MM.1S (cell line): ENCODE measurements at regions not wholly inside any gene's neighbourhood (a gene's known extent, or its start where the extent isn't known, plus 50 kb on each side); places are given as distances from the start of the nearest gene placed in this dataset.

Experiments
- DNase-seq: peaks from one replicate; pipeline ENCODE4 v3.0.0-alpha.2; 2015
- H2AFZ ChIP-seq: fragments of 300-600 bp; sonication (generic); 2 replicates; pipeline ENCODE4 v1.6.0; 2016; ENCODE audit warnings: antibody characterized with exemption, low read length
- H3F3A ChIP-seq: fragments of 300-600 bp; sonication (generic); 2 replicates; pipeline ENCODE4 v1.6.1; 2016; ENCODE audit warnings: mild to moderate bottlenecking, antibody characterized with exemption, low read length, moderate library complexity, mixed read lengths; ENCODE audit not compliant: insufficient read depth
- H3K27ac ChIP-seq: fragments of 300-600 bp; sonication (generic); 2 replicates; pipeline ENCODE4 v1.5.1; 2016; ENCODE audit warnings: mild to moderate bottlenecking, low read length
- H3K27me3 ChIP-seq: fragments of 300-600 bp; sonication (generic); replicated peaks from 2 replicates; pipeline ENCODE4 v1.6.0; 2016; ENCODE audit warnings: low read length; ENCODE audit not compliant: insufficient read depth
- H3K36me3 ChIP-seq: fragments of 300-600 bp; sonication (generic); replicated peaks from 2 replicates; pipeline ENCODE4 v1.6.1; 2016; ENCODE audit warnings: mild to moderate bottlenecking, low read length, mixed read lengths; ENCODE audit not compliant: insufficient read depth
- H3K4me1 ChIP-seq: fragments of 300-600 bp; sonication (generic); 2 replicates; pipeline ENCODE4 v1.6.1; 2016; ENCODE audit warnings: low read length, mixed read lengths
- H3K4me2 ChIP-seq: fragments of 300-600 bp; sonication (generic); 2 replicates; pipeline ENCODE4 v1.6.0; 2016; ENCODE audit warnings: low read depth, low read length
- H3K4me3 ChIP-seq: fragments of 300-600 bp; sonication (generic); 2 replicates; pipeline ENCODE4 v1.5.1; 2016; ENCODE audit warnings: low read length, mixed read lengths
- H3K79me2 ChIP-seq: fragments of 300-600 bp; sonication (generic); 2 replicates; pipeline ENCODE4 v1.6.1; 2016; ENCODE audit warnings: mixed run types, low read length, mixed read lengths
- H3K9ac ChIP-seq: fragments of 300-600 bp; sonication (generic); 2 replicates; pipeline ENCODE4 v1.6.1; 2016; ENCODE audit warnings: low read length, mixed read lengths
- H3K9me2 ChIP-seq: fragments of 300-600 bp; sonication (generic); replicated peaks from 2 replicates; pipeline ENCODE4 v1.6.1; 2016; ENCODE audit warnings: mild to moderate bottlenecking, low read length, mixed read lengths; ENCODE audit not compliant: insufficient read depth
- H3K9me3 ChIP-seq: fragments of 300-600 bp; sonication (generic); replicated peaks from 2 replicates; pipeline ENCODE4 v1.6.1; 2016; ENCODE audit warnings: mild to moderate bottlenecking, low read length, mixed read lengths; ENCODE audit not compliant: insufficient read depth
- H4K20me1 ChIP-seq: fragments of 300-600 bp; sonication (generic); 2 replicates; pipeline ENCODE4 v1.6.1; 2016; ENCODE audit warnings: mild to moderate bottlenecking, low read length, moderate library complexity, mixed read lengths; ENCODE audit not compliant: insufficient read depth
- CTCF ChIP-seq: fragments of 300-600 bp; sonication (generic); IDR thresholded peaks from 2 replicates; pipeline ENCODE4 v1.5.1; 2016; ENCODE audit warnings: antibody characterized with exemption, low read length, mixed read lengths
- EZH2 ChIP-seq: fragments of 300-600 bp; sonication (generic); optimal IDR thresholded peaks from 2 replicates; pipeline ENCODE3; 2017; ENCODE audit warnings: low read depth, mild to moderate bottlenecking, antibody characterized with exemption, low read length, mixed read lengths
- EZH2phosphoT487 ChIP-seq: fragments of 300-600 bp; sonication (generic); IDR thresholded peaks from 2 replicates; pipeline ENCODE4 v1.6.1; 2018; ENCODE audit warnings: antibody characterized with exemption, low read length

- no peak overlapping the region for H3K4me2 ChIP-seq
Observed at GRCh38 chr3:113138839-113139743, 72.3 kb upstream of the BOC start.

DNA sequence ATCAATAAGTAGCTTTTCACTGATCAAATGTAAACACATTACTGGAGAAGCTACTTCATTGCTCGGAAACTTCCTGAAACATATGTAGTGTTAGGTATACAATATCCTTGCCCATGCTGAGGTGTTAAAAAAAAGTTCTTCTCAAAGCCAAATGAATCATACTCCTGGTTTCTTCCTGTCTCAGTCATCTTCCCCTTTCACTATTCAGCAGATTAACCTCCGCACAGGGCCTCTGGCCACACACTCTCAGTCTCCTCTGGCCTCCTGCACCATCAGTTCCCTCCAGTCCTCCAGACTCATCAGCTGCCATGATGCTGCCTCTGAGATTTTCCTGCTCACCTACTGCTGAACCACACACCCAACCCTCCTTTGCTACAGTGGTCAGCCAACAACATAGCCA is 70.5 kb upstream of the BOC start:
- Histone ChIP-seq H3K79me2 (no peaks in the 10 kb centered on the region), H3K9me2 (no peaks in the 10 kb centered on the region), H4K20me1 (no peaks in the 10 kb centered on the region), H3K9me3 (no peaks in the 10 kb centered on the region), H3K9ac (no peak overlapping the region), H3K4me3 (no peak overlapping the region), H3K27me3 (no peaks in the 10 kb centered on the region), H3K4me1 (no peaks in the 10 kb centered on the region), H3K36me3 (no peaks in the 10 kb centered on the region), H3F3A (no peaks in the 10 kb centered on the region), H2AFZ (no peak overlapping the region), H3K4me2 (no peak overlapping the region), H3K27ac (no peak overlapping the region)
- no peak for DNase-seq
- no peak for TF ChIP-seq EZH2phosphoT487

More at GRCh38 chr3:113138839-113139743, 72.3 kb upstream of the BOC start:
- H3F3A ChIP-seq, result no peaks in the 10 kb centered on the region
- H3K9me2 ChIP-seq, result no peaks in the 10 kb centered on the region
- no peak overlapping the region for H3K4me3 ChIP-seq
- TF ChIP-seq CTCF, result no peak
- no peak for TF ChIP-seq EZH2
- TF ChIP-seq EZH2phosphoT487, result no peak
- no peak overlapping the region for H2AFZ ChIP-seq
- no peaks in the 10 kb centered on the region for H3K9me3 ChIP-seq
- no peaks in the 10 kb centered on the region for H3K27me3 ChIP-seq
- H3K36me3 ChIP-seq, result no peaks in the 10 kb centered on the region
- H3K27ac ChIP-seq, result no peak overlapping the region
- no peak for DNase-seq
- H3K4me1 ChIP-seq, result no peaks in the 10 kb centered on the region
- H3K9ac ChIP-seq, result no peak overlapping the region
- H4K20me1 ChIP-seq, result no peaks in the 10 kb centered on the region
- no peaks in the 10 kb centered on the region for H3K79me2 ChIP-seq

- no peak overlapping the region for H3K9ac ChIP-seq
- H3K9me3 ChIP-seq, result no peaks in the 10 kb centered on the region
- no peak overlapping the region for H3K27ac ChIP-seq
- no peaks in the 10 kb centered on the region for H3K79me2 ChIP-seq
- no peak overlapping the region for H2AFZ ChIP-seq
- no peak overlapping the region for H3K4me2 ChIP-seq
- no peaks in the 10 kb centered on the region for H3F3A ChIP-seq
- no peaks in the 10 kb centered on the region for H3K9me2 ChIP-seq
- TF ChIP-seq EZH2, result no peak
- TF ChIP-seq CTCF, result no peak
- TF ChIP-seq EZH2phosphoT487, result no peak
- H3K27me3 ChIP-seq, result no peaks in the 10 kb centered on the region
- no peak for DNase-seq
- no peaks in the 10 kb centered on the region for H3K36me3 ChIP-seq
- H4K20me1 ChIP-seq, result no peaks in the 10 kb centered on the region
- no peaks in the 10 kb centered on the region for H3K4me1 ChIP-seq
- H3K4me3 ChIP-seq, result no peak overlapping the region
Observed at GRCh38 chr3:113141543-113141942, 69.8 kb upstream of the BOC start.

DNA sequence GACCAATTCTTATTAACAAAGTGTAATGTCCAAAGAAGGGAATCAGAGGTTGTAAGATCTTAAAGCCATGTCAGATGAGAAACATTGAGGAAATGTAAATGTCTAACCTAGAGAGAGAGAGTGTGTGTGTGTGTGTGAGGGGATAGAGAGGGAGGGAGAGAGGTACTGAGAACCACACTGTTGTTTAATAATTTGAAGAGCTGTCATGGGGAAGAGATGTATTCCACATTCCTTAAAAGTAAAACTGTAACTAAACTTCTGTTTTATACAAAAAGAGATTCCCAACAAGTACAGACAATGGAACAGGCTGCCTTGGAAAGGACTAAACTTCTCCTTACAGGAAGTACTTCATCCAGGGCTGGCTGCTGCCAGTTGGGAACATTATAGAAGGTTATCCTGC is 68.9 kb upstream of the BOC start:
- no peak for DNase-seq
- no peak overlapping the region for H3K27ac ChIP-seq
- H3K36me3 ChIP-seq, result no peaks in the 10 kb centered on the region
- H3K9me2 ChIP-seq, result no peaks in the 10 kb centered on the region
- TF ChIP-seq CTCF, result no peak
- no peaks in the 10 kb centered on the region for H4K20me1 ChIP-seq
- H2AFZ ChIP-seq, result no peak overlapping the region
- no peaks in the 10 kb centered on the region for H3K27me3 ChIP-seq
- no peak overlapping the region for H3K4me3 ChIP-seq
- no peaks in the 10 kb centered on the region for H3K79me2 ChIP-seq
- H3K4me1 ChIP-seq, result no peaks in the 10 kb centered on the region
- H3K9me3 ChIP-seq, result no peaks in the 10 kb centered on the region
- H3K4me2 ChIP-seq, result no peak overlapping the region
- H3F3A ChIP-seq, result no peaks in the 10 kb centered on the region
- no peak overlapping the region for H3K9ac ChIP-seq
